Inflammatory macrophage treated with lipopolysaccharide for 4 hours (primary cell): ENCODE measurements at regions not wholly inside any gene's neighbourhood (a gene's known extent, or its start where the extent isn't known, plus 50 kb on each side); places are given as distances from the start of the nearest gene placed in this dataset.

ENCODE experiments used
- DNase-seq: peaks from one replicate; pipeline ENCODE4 v3.0.0-alpha.2; 2020

- DNase-seq, result no peak
Observed at GRCh38 chr2:128771401-128771800, 452.7 kb upstream of the HS6ST1 start.

DNA sequence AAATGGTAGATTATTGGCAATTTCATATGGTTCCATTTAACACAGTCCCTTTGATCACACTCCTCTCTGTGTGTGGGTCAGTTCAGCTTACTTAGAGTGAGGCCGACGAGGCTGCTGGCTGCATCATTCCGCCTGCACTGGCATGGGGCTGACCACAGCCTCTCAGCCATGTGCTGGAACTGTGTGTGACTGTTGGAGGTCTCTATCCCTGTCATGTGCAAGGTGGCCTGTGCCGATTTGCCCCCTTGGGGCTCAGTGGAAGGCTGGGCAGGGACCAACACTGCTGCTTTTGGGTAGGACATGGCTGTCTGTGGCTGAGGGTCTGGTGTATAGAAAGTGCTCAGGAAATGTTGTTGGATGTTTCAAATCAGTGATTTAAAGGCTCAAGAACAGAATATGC, 454.0 kb upstream of the HS6ST1 start:
- no peak for DNase-seq

DNA sequence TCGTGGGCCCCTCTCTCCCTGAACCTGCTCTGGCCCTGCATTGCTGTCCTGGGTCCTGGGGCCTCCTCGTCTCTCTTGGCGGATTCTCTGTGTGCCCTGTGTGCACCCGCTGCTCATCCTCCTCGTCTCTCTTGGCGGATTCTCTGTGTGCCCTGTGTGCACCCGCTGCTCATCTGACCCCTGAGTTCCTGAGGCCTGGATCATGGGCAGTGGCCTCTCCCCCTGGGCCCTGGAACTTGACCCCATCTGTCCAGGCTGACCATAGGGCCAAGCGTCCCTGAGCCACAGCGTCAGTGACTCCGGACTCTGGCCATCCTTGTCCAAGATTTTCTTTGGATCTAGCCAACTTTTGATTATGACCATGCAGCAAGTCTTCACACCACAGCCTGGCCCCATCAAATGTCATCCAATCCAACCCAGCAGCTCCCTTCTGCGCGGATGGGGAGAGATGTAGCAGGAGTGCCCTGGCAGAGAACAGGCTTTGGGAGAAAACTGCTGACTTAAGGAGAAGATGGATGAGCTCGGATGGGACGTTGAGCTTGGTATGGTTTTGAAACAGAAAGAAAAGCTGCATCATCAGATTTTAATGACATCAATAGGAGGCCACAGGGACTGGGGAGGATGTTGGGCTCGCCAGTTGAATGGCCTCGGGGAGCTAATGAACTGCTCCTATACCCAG, 455.1 kb upstream of the HS6ST1 start:
- DNase-seq, result no peak

- DNase-seq, result no peak
Observed at GRCh38 chr2:128774320-128775216, 455.9 kb upstream of the HS6ST1 start.

DNA sequence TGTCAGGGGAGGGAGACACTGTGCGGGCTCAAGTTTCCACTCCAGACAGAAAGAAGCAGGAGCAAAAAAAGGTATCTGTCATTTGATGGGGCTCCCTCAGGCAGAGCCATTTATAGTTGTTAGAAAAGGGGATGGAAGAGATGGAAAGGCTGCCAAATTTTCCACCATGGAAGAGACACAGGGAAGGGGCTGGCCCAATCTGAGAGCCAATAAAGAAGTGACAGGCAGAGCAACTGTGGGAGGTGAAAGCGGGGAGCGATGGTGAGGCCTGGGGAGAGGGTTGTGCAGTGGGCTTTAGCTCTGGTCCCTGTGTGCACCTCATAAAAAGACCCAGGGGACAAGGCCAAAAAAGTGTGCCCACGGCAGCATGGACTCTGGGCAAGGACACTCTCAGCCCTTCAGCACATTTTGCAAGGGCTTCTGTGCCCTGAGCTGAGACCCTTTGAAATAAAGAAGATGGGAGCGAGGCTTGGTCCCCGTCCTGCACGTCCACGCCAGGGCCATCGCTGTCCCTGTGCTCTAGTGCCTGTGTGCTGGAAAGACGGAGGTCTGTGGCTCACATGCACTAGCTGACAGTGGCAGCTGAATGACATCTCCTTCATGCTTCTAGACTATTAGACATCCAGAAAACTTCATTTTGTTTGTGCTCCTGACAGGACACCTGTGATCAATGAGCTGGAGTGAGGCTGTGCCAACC, 456.7 kb upstream of the HS6ST1 start:
- DNase-seq, result no peak

DNA sequence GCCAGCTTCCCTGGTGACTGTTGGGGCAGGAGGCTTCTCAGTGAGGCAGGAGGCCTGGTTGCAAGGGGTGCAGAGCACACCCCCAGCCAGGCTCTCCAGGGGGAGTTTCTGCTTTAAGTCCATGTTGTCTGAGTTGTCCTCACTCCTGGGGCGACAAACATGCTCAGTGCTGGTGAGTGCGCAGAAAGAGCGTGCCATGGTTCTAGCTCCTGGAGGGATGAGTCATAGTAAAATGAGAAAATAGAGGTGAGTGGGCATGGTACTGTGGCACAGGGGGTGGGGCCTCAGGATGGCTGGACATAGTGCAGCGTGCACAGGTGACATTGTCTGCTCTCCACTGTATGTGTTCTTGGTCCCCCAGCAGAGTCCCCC, 457.2 kb upstream of the HS6ST1 start:
- no peak for DNase-seq

DNA sequence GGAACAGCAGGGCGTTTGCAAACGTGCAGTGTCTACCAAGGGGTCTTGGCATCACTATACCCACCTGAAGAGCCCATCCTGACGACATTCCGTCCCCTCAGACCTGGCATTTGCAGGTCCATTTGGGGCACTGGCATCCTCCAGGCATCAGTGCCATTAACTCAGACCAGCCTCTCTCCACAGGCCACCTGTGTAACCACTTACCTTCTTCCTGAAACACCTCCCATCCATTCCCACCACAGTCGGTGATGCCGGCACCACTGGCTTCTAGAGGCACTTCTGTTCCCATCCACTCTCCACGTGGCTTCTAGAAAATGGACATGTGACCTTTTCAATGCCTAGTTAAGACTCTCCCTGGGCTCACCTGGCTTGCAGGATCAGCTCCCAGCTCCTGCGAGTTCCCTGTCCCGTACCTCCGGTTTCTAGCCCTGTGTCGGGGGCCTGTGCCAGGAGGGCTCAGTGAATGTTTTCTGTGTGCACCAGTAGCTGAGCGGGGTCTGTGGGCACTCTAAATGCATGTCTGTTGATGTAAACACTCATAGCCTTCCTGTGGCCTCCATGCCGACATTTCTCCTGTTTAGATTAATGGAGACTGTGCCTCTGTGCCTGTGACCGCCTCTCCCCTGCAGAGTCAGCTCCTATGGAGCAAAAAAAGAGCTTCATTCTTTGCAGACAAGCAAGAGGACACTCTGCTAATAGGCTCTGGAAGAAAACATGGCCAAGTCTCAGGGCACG, 458.0 kb upstream of the HS6ST1 start:
- no peak for DNase-seq

GRCh38 chr2:128777196-128778035, 458.7 kb upstream of the HS6ST1 start:
- DNase-seq, result no peak

GRCh38 chr2:128778843-128779242, 460.2 kb upstream of the HS6ST1 start:
- no peak for DNase-seq

DNA sequence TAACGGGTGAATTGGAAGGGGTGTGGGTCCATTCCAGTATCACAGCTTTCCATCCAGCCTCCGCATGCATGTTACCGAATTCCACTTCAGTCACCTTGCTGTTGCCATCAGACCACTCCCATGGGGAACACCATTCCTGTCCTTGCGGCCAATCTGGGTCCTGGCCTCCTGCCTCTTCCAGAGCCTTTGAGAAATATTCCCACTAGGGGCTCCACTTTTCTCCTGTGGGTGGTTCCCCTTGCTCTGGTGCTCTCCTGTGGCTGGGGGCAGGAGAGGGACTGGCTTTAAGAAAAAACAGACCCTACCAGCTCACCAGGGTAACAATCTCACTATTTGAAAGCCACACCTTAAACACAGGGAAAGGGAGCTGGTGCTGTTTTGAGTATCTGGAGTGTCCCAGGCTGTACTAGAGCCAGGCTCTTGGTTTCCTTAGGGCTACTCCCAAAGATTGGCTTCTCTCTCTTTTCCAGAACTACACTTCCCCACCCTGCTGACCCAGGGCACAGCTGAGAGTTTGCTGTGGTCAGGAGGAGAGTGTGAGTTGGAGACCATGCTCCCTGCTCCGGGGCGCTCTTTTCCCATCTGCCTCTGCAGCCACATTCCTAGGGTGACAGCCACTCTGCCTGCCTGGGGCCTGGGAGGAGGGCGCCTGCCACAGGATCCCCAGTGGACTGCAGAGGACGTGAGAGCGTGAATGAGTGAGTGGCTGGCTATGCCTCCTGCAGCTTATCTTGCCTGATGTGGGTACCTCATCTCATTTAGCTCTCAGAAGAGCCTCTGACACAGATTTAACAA, 460.8 kb upstream of the HS6ST1 start:
- no peak for DNase-seq

DNA sequence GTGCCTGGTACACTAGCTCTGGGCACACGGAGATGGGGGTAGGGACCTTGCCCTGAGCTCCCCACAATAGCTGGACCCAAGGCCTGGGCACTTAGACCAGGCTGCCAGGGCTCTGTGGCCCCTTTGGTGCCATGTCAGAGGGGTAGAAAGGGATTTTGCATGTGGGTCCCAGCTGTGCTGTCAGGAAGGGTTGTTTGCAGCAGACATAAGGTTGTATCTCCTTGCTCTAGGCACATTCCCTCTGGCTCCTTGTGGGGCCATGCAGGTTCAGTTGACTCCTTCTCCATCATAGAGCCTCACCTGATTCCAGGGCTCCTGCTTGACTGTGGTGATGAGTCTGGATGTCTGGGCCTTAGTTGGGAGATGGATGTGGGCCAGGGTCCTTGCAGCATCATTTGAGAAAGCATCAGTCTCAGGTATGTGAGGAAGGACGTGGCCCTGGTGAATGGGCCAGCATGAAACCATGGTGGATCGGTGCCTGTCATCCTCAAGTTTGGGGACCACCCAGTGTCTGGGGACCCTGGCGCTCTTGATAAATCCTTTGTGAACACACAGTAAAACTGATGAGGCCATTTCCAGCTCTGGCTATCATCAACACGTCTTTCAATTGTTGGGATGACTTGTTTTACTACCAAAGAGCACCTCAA, 461.9 kb upstream of the HS6ST1 start:
- no peak for DNase-seq

GRCh38 chr2:128781166-128781565, 462.5 kb upstream of the HS6ST1 start:
- DNase-seq, result no peak

DNA sequence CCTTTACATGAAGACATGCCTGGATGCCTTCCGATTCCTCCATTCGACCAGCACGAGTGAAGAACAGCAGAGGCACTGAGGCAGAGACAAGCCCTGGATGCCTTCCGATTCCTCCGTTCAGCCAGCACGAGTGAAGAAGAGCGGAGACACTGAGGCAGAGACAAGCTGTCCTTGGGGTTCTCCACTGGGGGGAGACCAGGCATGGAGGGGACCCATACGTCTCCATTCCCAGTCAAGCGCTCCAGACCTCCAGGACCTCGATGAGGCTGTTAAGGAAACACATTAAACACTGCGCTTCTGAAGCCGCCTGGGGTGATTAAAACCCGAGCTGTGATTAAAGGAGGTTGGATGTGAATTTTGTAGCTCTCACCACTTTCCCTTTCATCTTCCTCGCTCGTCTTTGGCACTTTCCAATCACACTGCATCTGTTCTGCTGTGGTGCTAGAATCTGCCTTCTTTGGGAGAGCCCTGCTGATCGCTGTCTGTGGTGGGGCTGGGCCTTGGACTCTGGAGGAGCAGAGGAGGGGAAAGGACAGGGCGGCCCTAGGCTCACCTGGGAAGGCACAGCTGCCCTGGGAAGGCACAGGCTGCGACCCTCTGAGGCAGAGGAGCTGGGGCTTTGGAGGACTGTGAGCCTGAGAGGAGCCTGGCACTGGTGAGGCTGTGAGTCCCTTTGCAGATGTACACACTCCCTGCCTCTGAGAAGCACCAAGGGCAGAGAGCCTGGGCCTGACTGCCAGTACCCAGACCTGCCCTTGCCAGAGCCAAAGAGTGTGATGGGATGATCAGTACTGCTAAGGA, 463.1 kb upstream of the HS6ST1 start:
- DNase-seq, result no peak

DNA sequence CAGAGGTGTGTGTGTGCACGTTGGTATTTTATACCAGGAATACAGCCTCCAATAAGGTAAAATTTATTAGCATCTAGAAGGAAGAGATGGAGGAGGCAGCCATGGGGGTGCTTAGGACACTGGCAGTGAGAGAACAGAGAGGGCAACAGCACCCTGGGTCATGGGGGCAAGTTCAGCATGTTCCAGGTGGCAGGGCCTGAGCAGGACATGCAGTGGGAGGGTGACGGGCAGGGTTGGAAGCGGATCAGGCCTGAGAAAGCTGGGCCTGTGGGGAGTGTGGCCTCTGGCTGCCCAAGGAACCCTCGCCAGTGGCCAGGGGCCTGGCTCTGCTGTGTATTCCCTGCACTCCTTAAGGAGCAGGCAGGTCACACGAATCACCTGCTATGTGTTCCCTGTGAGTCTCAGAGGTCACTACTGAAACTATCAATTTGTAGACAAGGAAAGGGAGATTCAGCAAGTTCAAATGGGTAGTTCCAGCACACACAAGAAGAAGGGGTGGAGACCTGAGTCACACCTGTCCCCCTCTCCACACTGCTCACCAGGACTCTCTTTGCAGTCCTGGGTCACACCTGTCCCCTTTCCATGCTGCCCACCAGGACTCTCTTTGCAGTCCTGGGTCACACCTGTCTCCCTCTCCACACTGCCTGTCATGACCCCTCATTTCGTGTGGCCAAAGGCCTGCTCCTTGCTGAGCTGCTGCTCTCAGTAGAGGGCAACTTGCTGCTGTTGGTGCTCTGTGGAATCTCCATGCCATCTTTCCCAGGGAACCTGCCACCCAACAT, 463.9 kb upstream of the HS6ST1 start:
- DNase-seq, result no peak

DNA sequence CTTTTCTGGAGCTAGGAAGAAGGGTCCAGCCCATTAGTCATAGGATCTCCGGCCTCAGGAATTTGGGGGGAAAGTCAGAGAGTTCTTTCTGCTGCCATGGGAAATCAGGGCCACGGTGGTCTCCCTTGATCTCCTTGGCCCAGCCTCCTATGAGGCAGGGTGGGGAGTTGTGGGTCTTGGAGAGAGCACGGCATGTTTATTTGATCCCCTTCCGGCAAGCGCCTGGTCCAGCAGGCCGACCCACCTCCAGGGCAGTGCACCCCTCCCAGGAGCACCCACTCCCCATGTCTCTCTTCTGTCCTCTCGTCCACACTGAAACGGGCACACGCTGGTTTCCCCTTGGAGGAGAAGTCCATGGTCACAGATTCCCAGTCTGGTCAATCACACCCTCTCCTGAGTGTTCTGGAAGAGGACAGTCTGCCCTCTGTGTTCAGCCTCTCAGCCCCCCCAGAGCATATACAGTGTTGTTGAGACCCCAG, 464.6 kb upstream of the HS6ST1 start:
- DNase-seq, result no peak

GRCh38 chr2:128783896-128784295, 465.2 kb upstream of the HS6ST1 start:
- no peak for DNase-seq

GRCh38 chr2:128784626-128785306, 466.1 kb upstream of the HS6ST1 start:
- no peak for DNase-seq

DNA sequence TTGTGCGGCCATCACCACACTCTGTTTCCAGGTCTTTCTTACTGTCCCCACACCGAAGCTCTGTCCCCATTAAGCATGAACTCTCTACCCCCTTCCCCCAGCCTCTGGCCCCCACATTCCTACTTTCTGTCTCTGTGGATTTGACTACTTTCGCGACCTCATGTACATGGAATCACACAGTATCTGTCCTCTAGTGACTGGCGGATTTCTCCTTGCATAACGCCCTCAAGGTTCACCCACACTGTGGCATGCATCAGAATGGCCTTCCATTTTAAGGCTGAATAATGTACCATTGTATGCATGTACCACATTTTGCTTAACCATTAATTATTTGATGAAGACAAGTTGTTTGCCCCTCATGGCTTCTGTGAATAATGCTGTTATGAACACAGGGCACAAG, 467.6 kb upstream of the HS6ST1 start:
- DNase-seq, result no peak
